Esophagus muscularis mucosa (tissue), 3 donors: ENCODE measurements at regions not wholly inside any gene's neighbourhood (a gene's known extent, or its start where the extent isn't known, plus 50 kb on each side); places are given as distances from the start of the nearest gene placed in this dataset.

Experiments used
- POLR2A ChIP-seq: fragments of 450-650 bp; IDR thresholded peaks from one replicate; pipeline ENCODE4 v1.6.1; 2017; ENCODE audit warnings: antibody characterized with exemption, moderate library complexity, mild to moderate bottlenecking, low read depth
- TF ChIP-seq, protein P1 (sequence below), 3 experiments: fragments of 200-600 bp in 2 of 3; fragments of 450-650 bp in 1 of 3; sonication (generic) in 2 of 3; IDR thresholded peaks; one replicate each; pipeline ENCODE4 v1.5.1; 2017 to 2019; ENCODE audit warnings: antibody characterized with exemption in 3 of 3, mild to moderate bottlenecking in 2 of 3, moderate library complexity in 1 of 3

GRCh38 chr14:95018821-95019220 lies 138.5 kb downstream of the DICER1 start:
- TF ChIP-seq, protein P1, sequence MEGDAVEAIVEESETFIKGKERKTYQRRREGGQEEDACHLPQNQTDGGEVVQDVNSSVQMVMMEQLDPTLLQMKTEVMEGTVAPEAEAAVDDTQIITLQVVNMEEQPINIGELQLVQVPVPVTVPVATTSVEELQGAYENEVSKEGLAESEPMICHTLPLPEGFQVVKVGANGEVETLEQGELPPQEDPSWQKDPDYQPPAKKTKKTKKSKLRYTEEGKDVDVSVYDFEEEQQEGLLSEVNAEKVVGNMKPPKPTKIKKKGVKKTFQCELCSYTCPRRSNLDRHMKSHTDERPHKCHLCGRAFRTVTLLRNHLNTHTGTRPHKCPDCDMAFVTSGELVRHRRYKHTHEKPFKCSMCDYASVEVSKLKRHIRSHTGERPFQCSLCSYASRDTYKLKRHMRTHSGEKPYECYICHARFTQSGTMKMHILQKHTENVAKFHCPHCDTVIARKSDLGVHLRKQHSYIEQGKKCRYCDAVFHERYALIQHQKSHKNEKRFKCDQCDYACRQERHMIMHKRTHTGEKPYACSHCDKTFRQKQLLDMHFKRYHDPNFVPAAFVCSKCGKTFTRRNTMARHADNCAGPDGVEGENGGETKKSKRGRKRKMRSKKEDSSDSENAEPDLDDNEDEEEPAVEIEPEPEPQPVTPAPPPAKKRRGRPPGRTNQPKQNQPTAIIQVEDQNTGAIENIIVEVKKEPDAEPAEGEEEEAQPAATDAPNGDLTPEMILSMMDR (IDR thresholded peaks at IDR 0.05) = no peak
- no peak for TF ChIP-seq POLR2A
